COLO668 (cell line): ENCODE measurements at regions not wholly inside any gene's neighbourhood (a gene's known extent, or its start where the extent isn't known, plus 50 kb on each side); places are given as distances from the start of the nearest gene placed in this dataset.
"Not testable (repeated sequence)": the region's sequence is repeated elsewhere in the genome, so short reads cannot be mapped to it uniquely, and the experiment has no call there.

Experiments used
- DNase-seq: peaks from one replicate; lab custom pipeline; 2025; ENCODE audit not compliant: unreplicated experiment; lab: John Stamatoyannopoulos, UW

DNA sequence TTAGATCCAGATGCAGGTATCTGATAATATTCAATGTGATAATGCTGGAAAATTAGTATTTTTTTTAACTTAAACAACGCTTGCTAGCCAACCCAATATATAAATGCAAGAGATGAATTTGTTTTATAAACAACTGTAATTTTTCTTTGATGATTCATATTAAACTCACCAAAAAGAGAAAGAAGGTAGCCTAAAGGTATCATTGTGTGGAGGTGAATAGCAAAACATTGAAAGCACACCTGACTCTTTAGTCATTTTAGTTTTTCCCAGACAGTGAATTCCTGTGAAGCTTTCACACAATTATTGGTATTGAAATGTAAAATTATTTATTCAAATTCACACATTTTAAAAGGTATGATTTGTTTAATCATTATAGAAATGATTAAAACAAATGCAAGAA, 424.0 kb downstream of the NR4A2 start:
- DNase-seq: no peak

- DNase-seq: no peak
Measured at GRCh38 chr2:155907211-155907610, 425.3 kb downstream of the NR4A2 start.

GRCh38 chr2:155905657-155906056, 426.9 kb downstream of the NR4A2 start:
- no peak for DNase-seq

- DNase-seq: no peak
Measured at GRCh38 chr2:155904720-155905119, 427.8 kb downstream of the NR4A2 start.

GRCh38 chr2:155902635-155903034, 429.9 kb downstream of the NR4A2 start:
- no peak for DNase-seq

DNA sequence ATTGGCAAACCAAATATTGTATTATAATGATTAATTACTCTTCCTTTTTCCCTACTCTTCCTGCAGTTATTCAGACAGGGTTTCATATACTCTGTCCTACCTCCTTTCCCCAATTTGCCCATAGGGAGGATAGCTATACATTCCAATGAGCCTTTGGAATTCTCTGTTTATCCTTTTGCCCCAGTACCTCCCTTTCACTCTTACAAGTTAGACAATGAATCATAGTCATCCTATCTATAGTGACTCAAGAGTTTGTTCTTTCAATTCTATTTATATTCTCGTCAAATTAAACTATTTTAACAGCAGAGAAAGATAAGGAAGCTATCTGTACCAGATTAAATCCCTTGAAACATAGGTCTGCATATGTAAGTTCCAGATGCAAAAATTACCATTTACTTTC, 437.5 kb downstream of the NR4A2 start:
- DNase-seq: no peak

- not testable (repeated sequence) for DNase-seq
Measured at GRCh38 chr2:155880382-155880781, 452.1 kb downstream of the NR4A2 start.

GRCh38 chr2:155879900-155880299, 452.6 kb downstream of the NR4A2 start:
- DNase-seq: not testable (repeated sequence)

- no peak for DNase-seq
Measured at GRCh38 chr2:155872396-155872795, 460.1 kb downstream of the NR4A2 start.

DNA sequence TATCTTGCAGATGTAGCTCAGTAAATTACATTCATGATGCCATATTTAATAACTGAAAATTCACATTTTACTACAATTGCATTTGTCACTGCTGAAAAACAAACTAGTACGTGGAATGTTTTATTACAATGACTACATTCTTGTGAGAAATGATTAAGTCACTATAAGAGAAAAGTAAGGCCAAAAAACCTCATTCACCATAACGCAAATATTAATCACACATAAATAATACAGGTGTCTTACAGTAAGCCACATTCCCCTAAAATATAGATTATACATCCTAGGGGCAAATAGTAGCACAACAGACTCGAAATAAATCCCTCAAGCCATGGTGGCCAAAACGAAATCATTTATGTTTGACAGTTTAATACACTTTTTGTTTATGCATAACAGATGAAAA, 460.6 kb downstream of the NR4A2 start:
- no peak for DNase-seq

- DNase-seq: no peak
Measured at GRCh38 chr2:155867564-155867963, 465.0 kb downstream of the NR4A2 start.

GRCh38 chr2:155866477-155866876, 466.0 kb downstream of the NR4A2 start:
- no peak for DNase-seq

- no peak for DNase-seq
Measured at GRCh38 chr2:155852156-155852555, 480.4 kb downstream of the NR4A2 start.

GRCh38 chr2:155846259-155846658, 486.3 kb downstream of the NR4A2 start:
- no peak for DNase-seq

GRCh38 chr2:155844461-155844860, 488.1 kb downstream of the NR4A2 start:
- no peak for DNase-seq

- no peak for DNase-seq
Measured at GRCh38 chr2:155842103-155842502, 490.4 kb downstream of the NR4A2 start.

GRCh38 chr2:155841442-155841841, 491.1 kb downstream of the NR4A2 start:
- DNase-seq: no peak

- no peak for DNase-seq
Measured at GRCh38 chr2:155840661-155841060, 491.9 kb downstream of the NR4A2 start.

- no peak for DNase-seq
Measured at GRCh38 chr2:155839991-155840390, 492.5 kb downstream of the NR4A2 start.

- no peak for DNase-seq
Measured at GRCh38 chr2:155839436-155839835, 493.1 kb downstream of the NR4A2 start.

DNA sequence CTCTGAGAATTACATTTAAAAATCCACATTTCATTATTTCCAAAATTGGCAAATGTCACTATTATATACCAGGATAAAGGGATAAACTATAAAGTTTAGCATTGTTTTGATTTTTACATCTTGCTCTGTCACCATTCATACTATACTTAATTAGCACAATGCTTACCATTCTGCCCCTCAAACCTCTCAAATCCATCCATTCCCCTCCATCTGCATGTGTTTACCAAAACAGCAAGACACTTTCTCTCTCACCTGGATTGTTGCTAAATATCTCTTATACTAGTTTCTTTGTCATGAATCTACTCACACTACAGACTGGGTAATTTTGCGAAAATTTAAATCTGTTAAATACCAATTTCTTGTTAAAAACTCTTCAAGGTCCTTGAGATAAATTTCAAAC, 496.1 kb downstream of the NR4A2 start:
- DNase-seq: no peak

- DNase-seq: peak; percentile 18
Measured at GRCh38 chr2:155830817-155831579, 501.5 kb downstream of the NR4A2 start.

DNA sequence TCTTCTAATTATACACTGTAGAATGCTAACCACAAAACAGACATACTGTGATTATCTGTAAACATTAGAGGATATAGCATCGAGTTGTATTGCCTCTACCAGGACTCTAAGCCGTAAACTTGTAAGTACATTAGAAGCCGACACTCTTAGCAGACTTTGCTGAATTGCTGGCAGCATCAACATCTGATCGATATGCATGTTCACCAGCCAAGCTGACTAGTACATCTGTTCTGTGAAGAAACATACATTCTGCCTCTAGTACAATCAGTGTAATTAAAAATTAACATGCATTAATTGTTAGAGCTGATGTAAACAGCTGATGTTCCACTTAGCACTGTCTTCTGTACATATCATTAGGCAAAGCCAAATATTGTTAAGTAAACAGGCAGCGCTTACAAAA, 502.2 kb downstream of the NR4A2 start:
- no peak for DNase-seq
